Testis (tissue), 2 donors: ENCODE measurements at regions not wholly inside any gene's neighbourhood (a gene's known extent, or its start where the extent isn't known, plus 50 kb on each side); places are given as distances from the start of the nearest gene placed in this dataset.

ENCODE experiments used
- DNase-seq: peaks from one replicate; pipeline ENCODE4 v3.0.0-alpha.2; 2019
- H3K27ac ChIP-seq, 2 donors: fragments of 200-600 bp; sonication (generic); one replicate each; pipeline ENCODE4 v1.5.1; 2019
- H3K27me3 ChIP-seq: fragments of 200-600 bp; sonication (generic); one replicate; pipeline ENCODE4 v1.5.1; 2019
- H3K36me3 ChIP-seq: fragments of 200-600 bp; sonication (generic); one replicate; pipeline ENCODE4 v1.5.1; 2017; ENCODE audit warnings: low read depth; ENCODE audit errors: missing control alignments
- H3K4me1 ChIP-seq: fragments of 200-600 bp; sonication (generic); one replicate; pipeline ENCODE4 v1.5.1; 2019
- H3K4me3 ChIP-seq, 2 donors: fragments of 200-600 bp; sonication (generic); one replicate each; pipeline ENCODE4 v1.5.1; 2017 to 2019
- H3K9me3 ChIP-seq: fragments of 200-600 bp; sonication (generic); one replicate; pipeline ENCODE4 v1.5.1; 2017
- CTCF ChIP-seq, 3 experiments: fragments of 450-650 bp in 2 of 3; fragments of 200-600 bp in 1 of 3; sonication (generic) in 1 of 3; IDR thresholded peaks; one replicate each; pipeline ENCODE4 v1.5.1; 2016 to 2019; ENCODE audit warnings: antibody characterized with exemption in 3 of 3, mild to moderate bottlenecking in 2 of 3, moderate library complexity in 1 of 3
- POLR2A ChIP-seq: fragments of 450-650 bp; IDR thresholded peaks from one replicate; pipeline ENCODE4 v1.6.1; 2017; ENCODE audit warnings: antibody characterized with exemption, mild to moderate bottlenecking, moderate library complexity
- WGBS, 2 donors: methylation state at CpG; one replicate each; pipeline ENCODE4 v1.1.5; 2018; 5-methylcytosine and 5-hydroxymethylcytosine counted together
- intact Hi-C: fragments of 100-400 bp; cut with DNase I; formaldehyde crosslinking; loops from one replicate; pipeline ENCODE4 v1.15.1; 2023; ENCODE audit warnings: low total_unique reads

DNA sequence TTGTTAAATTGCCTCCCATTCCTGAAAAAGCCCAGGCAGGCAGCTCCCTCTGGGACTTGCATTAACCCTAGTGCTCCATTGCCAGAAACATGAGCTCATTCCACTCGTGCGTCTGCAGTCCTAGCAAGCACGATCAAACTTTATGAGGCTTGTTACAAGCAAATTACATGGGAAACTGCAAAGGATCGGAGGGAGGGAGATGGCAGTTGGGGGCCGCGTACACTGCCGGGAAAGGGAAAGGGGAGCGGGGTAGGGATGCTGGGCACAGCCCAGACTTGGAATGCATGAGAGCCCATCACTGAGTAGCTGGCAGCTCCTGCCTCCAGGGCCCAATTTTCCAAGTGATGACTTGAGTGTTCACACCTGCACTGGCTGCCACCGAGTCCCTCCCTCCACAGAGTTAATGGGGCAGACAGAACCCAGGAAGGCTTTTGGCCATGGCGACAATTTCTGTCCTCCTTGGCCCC, 169.9 kb downstream of the BRINP2 start:
- no peaks in the 10 kb centered on the region for H3K9me3 ChIP-seq
- no peaks in the 10 kb centered on the region for H3K36me3 ChIP-seq
- no peak for DNase-seq
- H3K27ac ChIP-seq, result no peak overlapping the region
- intact Hi-C loops, result no loop called here
- TF ChIP-seq POLR2A (no peak), CTCF (IDR thresholded peaks at IDR 0.05) (no peak)
- H3K4me3 ChIP-seq, result no peak overlapping the region
- no peaks in the 10 kb centered on the region for H3K4me1 ChIP-seq
- 63 to 69% methylated on average over 9 to 10 of the region's 10 CpGs for WGBS, 2 donors
- H3K27me3 ChIP-seq, result no peaks in the 10 kb centered on the region

- H3K36me3 ChIP-seq, result no peaks in the 10 kb centered on the region
- DNase-seq, result no peak
- no peak overlapping the region for H3K27ac ChIP-seq
- WGBS, 2 donors, result 100% methylated on average over 1 of the region's 1 CpG
- no peak for TF ChIP-seq CTCF (IDR thresholded peaks at IDR 0.05)
- no peaks in the 10 kb centered on the region for H3K4me1 ChIP-seq
- H3K4me3 ChIP-seq, result no peak overlapping the region
- intact Hi-C loops, result no loop called here
- H3K27me3 ChIP-seq, result no peaks in the 10 kb centered on the region
- H3K9me3 ChIP-seq, result no peaks in the 10 kb centered on the region
These were observed 167.6 kb downstream of the BRINP2 start for GRCh38 chr1:177338376-177338775.

GRCh38 chr1:177334903-177335302, 164.1 kb downstream of the BRINP2 start:
- TF ChIP-seq CTCF (IDR thresholded peaks at IDR 0.05) (no peak), POLR2A (no peak)

DNA sequence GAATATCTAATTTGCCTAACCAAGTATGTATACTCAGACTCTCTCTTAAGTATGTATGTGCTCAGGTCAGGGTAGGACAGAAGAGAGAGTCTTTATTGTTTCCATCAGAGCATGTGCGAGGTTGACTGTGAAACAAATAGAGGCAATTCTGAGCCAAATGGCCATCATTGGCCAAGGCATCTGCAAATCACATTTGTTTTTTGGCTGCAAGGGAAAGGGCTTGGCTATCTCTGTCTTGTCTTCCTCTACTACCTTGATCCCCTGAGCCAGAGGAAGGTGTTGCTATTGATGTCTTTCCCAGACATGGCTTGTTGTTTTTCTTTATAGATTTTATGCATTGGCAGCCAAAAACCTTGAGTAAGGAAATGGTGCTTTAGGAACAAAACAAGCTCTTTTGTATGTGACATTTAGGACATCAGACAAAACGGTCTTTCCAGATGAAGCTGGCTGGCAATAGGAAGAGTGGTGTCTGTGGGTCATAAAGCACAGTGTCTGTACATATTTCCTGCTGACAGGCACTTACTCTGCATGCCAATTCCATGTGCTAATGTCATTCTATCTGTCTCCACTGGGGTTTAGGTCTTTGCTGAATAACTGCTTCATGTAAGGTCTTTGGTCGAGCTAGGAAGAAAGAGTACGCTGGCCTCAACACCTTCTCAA, 163.3 kb downstream of the BRINP2 start:
- no peak overlapping the region for H3K4me3 ChIP-seq
- H3K36me3 ChIP-seq, result no peaks in the 10 kb centered on the region
- 55 to 60% methylated on average over 4 of the region's 4 CpGs for WGBS, 2 donors
- H3K4me1 ChIP-seq, result no peaks in the 10 kb centered on the region
- no peaks in the 10 kb centered on the region for H3K9me3 ChIP-seq
- H3K27me3 ChIP-seq, result no peaks in the 10 kb centered on the region
- TF ChIP-seq POLR2A, result no peak
- peak in 1 of 3 experiments; percentile 26 for TF ChIP-seq CTCF (IDR thresholded peaks at IDR 0.05)
- H3K27ac ChIP-seq, result no peak overlapping the region
- no peak for DNase-seq
- intact Hi-C loops, result no loop called here

More at GRCh38 chr1:177334903-177335302, 164.1 kb downstream of the BRINP2 start:
- intact Hi-C loops, result no loop called here
- H3K9me3 ChIP-seq, result no peaks in the 10 kb centered on the region
- no peaks in the 10 kb centered on the region for H3K27me3 ChIP-seq
- DNase-seq, result no peak
- H3K4me3 ChIP-seq, result no peak overlapping the region
- H3K36me3 ChIP-seq, result no peaks in the 10 kb centered on the region
- H3K27ac ChIP-seq, result no peak overlapping the region
- no peaks in the 10 kb centered on the region for H3K4me1 ChIP-seq
